SK-N-SH treated with all-trans-retinoic acid at 6 μM for 48 hours (cell line): ENCODE measurements at regions not wholly inside any gene's neighbourhood (a gene's known extent, or its start where the extent isn't known, plus 50 kb on each side); places are given as distances from the start of the nearest gene placed in this dataset.

Experiments
- ATAC-seq: fragments of 200-7000 bp; cut with Tn5 transposase; 3 replicates; pipeline ENCODE4 v1.9.1; 2020; ENCODE audit warnings: mild to moderate bottlenecking, moderate library complexity
- ARNTL ChIP-seq: fragments of 450-650 bp; formaldehyde crosslinking; IDR thresholded peaks from 2 replicates; pipeline ENCODE4 v1.5.0; 2020; ENCODE audit warnings: low read depth, mild to moderate bottlenecking, moderate library complexity, borderline replicate concordance
- BACH2 ChIP-seq: fragments of 250-450 bp; sonication (Bioruptor Pico); IDR thresholded peaks from 2 replicates; pipeline ENCODE4 v1.9.0; 2021; ENCODE audit warnings: mild to moderate bottlenecking, borderline replicate concordance
- CSDC2 ChIP-seq: fragments of 250-450 bp; sonication (Bioruptor Pico); IDR thresholded peaks from 2 replicates; pipeline ENCODE4 v1.5.0; 2020; ENCODE audit warnings: mild to moderate bottlenecking, moderate library complexity
- CSRNP3 ChIP-seq: fragments of 250-450 bp; sonication (Bioruptor Pico); IDR thresholded peaks from 2 replicates; pipeline ENCODE4 v1.5.1; 2021; ENCODE audit warnings: mild to moderate bottlenecking, moderate library complexity
- ESRRG ChIP-seq: fragments of 250-450 bp; sonication (Bioruptor Pico); IDR thresholded peaks from 2 replicates; pipeline ENCODE4 v1.6.1; 2021; ENCODE audit warnings: mild to moderate bottlenecking
- GLIS3 ChIP-seq: fragments of 250-450 bp; sonication (Bioruptor Pico); IDR thresholded peaks from 2 replicates; pipeline ENCODE4 v1.5.0; 2020; ENCODE audit warnings: mild to moderate bottlenecking, moderate library complexity
- ISL1 ChIP-seq: fragments of 250-450 bp; sonication (Bioruptor Pico); IDR thresholded peaks from 2 replicates; pipeline ENCODE4 v2.1.2; 2022; ENCODE audit warnings: mild to moderate bottlenecking, moderate library complexity
- PATZ1 ChIP-seq: fragments of 250-450 bp; sonication (Bioruptor Pico); IDR thresholded peaks from 2 replicates; pipeline ENCODE4 v1.8.0; 2020; ENCODE audit warnings: mild to moderate bottlenecking, moderate library complexity, borderline replicate concordance
- POU6F1 ChIP-seq: fragments of 250-450 bp; sonication (Bioruptor Pico); IDR thresholded peaks from 2 replicates; pipeline ENCODE4 v1.8.0; 2021; ENCODE audit warnings: low read depth, mild to moderate bottlenecking, moderate library complexity, borderline replicate concordance
- PPARA ChIP-seq: fragments of 250-450 bp; sonication (Bioruptor Pico); IDR thresholded peaks from 2 replicates; pipeline ENCODE4 v1.5.0; 2020; ENCODE audit warnings: mild to moderate bottlenecking, borderline replicate concordance
- RARB ChIP-seq: fragments of 250-450 bp; sonication (Bioruptor Pico); IDR thresholded peaks from 2 replicates; pipeline ENCODE4 v1.8.0; 2021; ENCODE audit warnings: mild to moderate bottlenecking, moderate library complexity
- SNAI2 ChIP-seq: fragments of 250-450 bp; sonication (Bioruptor Pico); IDR thresholded peaks from 2 replicates; pipeline ENCODE4 v1.5.0; 2020; ENCODE audit warnings: mild to moderate bottlenecking, moderate library complexity
- TCF4 ChIP-seq: fragments of 250-450 bp; sonication (Bioruptor Pico); IDR thresholded peaks from 2 replicates; pipeline ENCODE4 v1.8.0; 2021; ENCODE audit warnings: mild to moderate bottlenecking, moderate library complexity, borderline replicate concordance
- TOX ChIP-seq: fragments of 250-450 bp; sonication (Bioruptor Pico); IDR thresholded peaks from 2 replicates; pipeline ENCODE4 v1.8.0; 2021; ENCODE audit warnings: mild to moderate bottlenecking, moderate library complexity, borderline replicate concordance
- ZC3H10 ChIP-seq: fragments of 250-450 bp; sonication (Bioruptor Pico); IDR thresholded peaks from 2 replicates; pipeline ENCODE4 v1.5.1; 2021; ENCODE audit warnings: mild to moderate bottlenecking, moderate library complexity
- ZFP3 ChIP-seq: fragments of 250-450 bp; sonication (Bioruptor Pico); IDR thresholded peaks from 2 replicates; pipeline ENCODE4 v1.5.0; 2020; ENCODE audit warnings: mild to moderate bottlenecking, moderate library complexity
- ZFP30 ChIP-seq: fragments of 450-650 bp; formaldehyde crosslinking; IDR thresholded peaks from 2 replicates; pipeline ENCODE4 v1.5.0; 2022; ENCODE audit warnings: mild to moderate bottlenecking, moderate library complexity
- ZNF565 ChIP-seq: fragments of 450-650 bp; formaldehyde crosslinking; conservative IDR thresholded peaks from 2 replicates; pipeline ENCODE4 v1.5.0; 2020; ENCODE audit warnings: low read depth, mild to moderate bottlenecking, moderate library complexity
- ZNF70 ChIP-seq: fragments of 450-650 bp; formaldehyde crosslinking; IDR thresholded peaks from 2 replicates; pipeline ENCODE4 v1.5.0; 2020; ENCODE audit warnings: mild to moderate bottlenecking, moderate library complexity
- ZNF8 ChIP-seq: fragments of 450-650 bp; formaldehyde crosslinking; IDR thresholded peaks from 2 replicates; pipeline ENCODE4 v1.5.0; 2020; ENCODE audit warnings: mild to moderate bottlenecking, moderate library complexity
- TF ChIP-seq, protein P1 (sequence below): fragments of 250-450 bp; sonication (Bioruptor Pico); IDR thresholded peaks from 2 replicates; pipeline ENCODE4 v1.5.1; 2020; ENCODE audit warnings: low read depth, mild to moderate bottlenecking, moderate library complexity
- TF ChIP-seq, protein P2 (sequence below): fragments of 250-450 bp; sonication (Bioruptor Pico); IDR thresholded peaks from 2 replicates; pipeline ENCODE4 v1.5.0; 2020; ENCODE audit warnings: mild to moderate bottlenecking, moderate library complexity

GRCh38 chr15:70196372-70197316 lies 98.9 kb upstream of the TLE3 start (continued):
- TF ChIP-seq PATZ1 (CRISPR knock-in tag), result no peak
- TF ChIP-seq ISL1, result 0 out of 2 replicates have a peak, but pooled peaks have one; percentile 53
- TF ChIP-seq ZNF8, result no peak
- no peak for TF ChIP-seq GLIS3
- no peak for TF ChIP-seq ARNTL (CRISPR knock-in tag)
- TF ChIP-seq ZC3H10, result peak; percentile 65
- TF ChIP-seq, protein P1, sequence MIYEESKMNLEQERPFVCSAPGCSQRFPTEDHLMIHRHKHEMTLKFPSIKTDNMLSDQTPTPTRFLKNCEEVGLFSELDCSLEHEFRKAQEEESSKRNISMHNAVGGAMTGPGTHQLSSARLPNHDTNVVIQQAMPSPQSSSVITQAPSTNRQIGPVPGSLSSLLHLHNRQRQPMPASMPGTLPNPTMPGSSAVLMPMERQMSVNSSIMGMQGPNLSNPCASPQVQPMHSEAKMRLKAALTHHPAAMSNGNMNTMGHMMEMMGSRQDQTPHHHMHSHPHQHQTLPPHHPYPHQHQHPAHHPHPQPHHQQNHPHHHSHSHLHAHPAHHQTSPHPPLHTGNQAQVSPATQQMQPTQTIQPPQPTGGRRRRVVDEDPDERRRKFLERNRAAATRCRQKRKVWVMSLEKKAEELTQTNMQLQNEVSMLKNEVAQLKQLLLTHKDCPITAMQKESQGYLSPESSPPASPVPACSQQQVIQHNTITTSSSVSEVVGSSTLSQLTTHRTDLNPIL (CRISPR knock-in tag), result no peak
- TF ChIP-seq ZFP3 (CRISPR knock-in tag), result no peak; the same call in 1 of the 2 replicates
- TF ChIP-seq PPARA, result no peak

DNA sequence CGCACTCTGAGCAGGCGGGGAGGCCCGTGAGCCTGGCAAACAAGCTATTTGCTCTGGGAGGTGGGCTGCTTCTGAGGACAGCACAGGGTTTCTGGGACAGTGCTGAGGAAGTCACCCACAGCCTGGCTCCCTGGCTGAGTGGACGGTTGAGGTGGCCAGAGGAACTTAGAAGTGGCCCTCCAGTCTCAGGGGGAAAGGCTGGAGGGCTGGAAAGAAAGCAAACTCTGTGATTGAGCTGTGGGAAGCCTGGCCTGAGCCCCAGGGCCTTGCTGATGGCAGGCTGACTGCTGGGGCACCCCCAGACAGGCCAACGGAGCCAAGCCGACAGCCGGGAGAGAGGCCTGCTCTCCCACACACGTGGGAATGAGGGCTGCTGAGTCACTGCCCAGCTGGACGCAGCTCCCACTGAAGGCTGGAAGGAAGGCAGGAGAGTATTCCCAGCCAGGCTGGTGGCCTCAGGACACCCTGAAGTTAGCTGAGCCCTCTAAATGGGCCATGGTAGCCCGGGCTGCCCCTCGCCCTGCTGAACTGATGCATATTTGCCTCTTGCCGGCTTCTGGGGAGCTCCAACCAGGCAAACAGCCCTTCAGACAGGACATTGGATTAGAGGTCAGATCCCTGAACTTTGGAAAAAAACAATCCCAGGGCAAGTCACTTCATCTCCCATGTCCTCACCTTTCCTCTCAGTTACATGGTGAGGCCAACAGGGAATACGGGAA lies 98.0 kb upstream of the TLE3 start:
- TF ChIP-seq ZNF70 (CRISPR knock-in tag) (no peak), ZC3H10 (no peak; the same call in 1 of the 2 replicates), ESRRG (CRISPR knock-in tag) (no peak), CSDC2 (CRISPR knock-in tag) (peak; percentile 60; the same call in 1 of the 2 replicates), RARB (CRISPR knock-in tag) (no peak), ZNF565 (CRISPR knock-in tag) (0 out of 2 replicates have a peak, but pooled peaks have one; percentile 10), ZNF8 (no peak), BACH2 (CRISPR knock-in tag) (0 out of 2 replicates have a peak, but pooled peaks have one; percentile 42), ZFP3 (CRISPR knock-in tag) (peak; percentile 89)
- TF ChIP-seq, protein P1 (CRISPR knock-in tag), result no peak
- peak; percentile 85 for ATAC-seq

- ATAC-seq, result no peak
- TF ChIP-seq ISL1 (no peak), ZFP30 (CRISPR knock-in tag) (no peak), ZNF70 (CRISPR knock-in tag) (no peak), CSRNP3 (no peak), BACH2 (CRISPR knock-in tag) (no peak), ZNF8 (no peak), TCF4 (CRISPR knock-in tag) (no peak), TOX (CRISPR knock-in tag) (no peak), CSDC2 (CRISPR knock-in tag) (no peak), POU6F1 (no peak), ARNTL (CRISPR knock-in tag) (no peak), SNAI2 (no peak)
- TF ChIP-seq, protein P2, sequence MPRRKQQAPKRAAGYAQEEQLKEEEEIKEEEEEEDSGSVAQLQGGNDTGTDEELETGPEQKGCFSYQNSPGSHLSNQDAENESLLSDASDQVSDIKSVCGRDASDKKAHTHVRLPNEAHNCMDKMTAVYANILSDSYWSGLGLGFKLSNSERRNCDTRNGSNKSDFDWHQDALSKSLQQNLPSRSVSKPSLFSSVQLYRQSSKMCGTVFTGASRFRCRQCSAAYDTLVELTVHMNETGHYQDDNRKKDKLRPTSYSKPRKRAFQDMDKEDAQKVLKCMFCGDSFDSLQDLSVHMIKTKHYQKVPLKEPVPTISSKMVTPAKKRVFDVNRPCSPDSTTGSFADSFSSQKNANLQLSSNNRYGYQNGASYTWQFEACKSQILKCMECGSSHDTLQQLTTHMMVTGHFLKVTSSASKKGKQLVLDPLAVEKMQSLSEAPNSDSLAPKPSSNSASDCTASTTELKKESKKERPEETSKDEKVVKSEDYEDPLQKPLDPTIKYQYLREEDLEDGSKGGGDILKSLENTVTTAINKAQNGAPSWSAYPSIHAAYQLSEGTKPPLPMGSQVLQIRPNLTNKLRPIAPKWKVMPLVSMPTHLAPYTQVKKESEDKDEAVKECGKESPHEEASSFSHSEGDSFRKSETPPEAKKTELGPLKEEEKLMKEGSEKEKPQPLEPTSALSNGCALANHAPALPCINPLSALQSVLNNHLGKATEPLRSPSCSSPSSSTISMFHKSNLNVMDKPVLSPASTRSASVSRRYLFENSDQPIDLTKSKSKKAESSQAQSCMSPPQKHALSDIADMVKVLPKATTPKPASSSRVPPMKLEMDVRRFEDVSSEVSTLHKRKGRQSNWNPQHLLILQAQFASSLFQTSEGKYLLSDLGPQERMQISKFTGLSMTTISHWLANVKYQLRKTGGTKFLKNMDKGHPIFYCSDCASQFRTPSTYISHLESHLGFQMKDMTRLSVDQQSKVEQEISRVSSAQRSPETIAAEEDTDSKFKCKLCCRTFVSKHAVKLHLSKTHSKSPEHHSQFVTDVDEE (CRISPR knock-in tag), result no peak
- TF ChIP-seq, protein P1 (CRISPR knock-in tag), result no peak
- TF ChIP-seq, all 23 proteins: peak for 0
Observed at GRCh38 chr15:70195171-70195570, 97.5 kb upstream of the TLE3 start.
